ENCODE measurements at regions not wholly inside any gene's neighbourhood (a gene's known extent, or its start where the extent isn't known, plus 50 kb on each side); places are given as distances from the start of the nearest gene placed in this dataset.
"Not testable (repeated sequence)": the region's sequence is repeated elsewhere in the genome, so short reads cannot be mapped to it uniquely, and the experiment has no call there.

GRCh38 chr13:90654970-90655369, 692.5 kb upstream of the MIR17HG start:
- DNase-seq, result no peak

DNA sequence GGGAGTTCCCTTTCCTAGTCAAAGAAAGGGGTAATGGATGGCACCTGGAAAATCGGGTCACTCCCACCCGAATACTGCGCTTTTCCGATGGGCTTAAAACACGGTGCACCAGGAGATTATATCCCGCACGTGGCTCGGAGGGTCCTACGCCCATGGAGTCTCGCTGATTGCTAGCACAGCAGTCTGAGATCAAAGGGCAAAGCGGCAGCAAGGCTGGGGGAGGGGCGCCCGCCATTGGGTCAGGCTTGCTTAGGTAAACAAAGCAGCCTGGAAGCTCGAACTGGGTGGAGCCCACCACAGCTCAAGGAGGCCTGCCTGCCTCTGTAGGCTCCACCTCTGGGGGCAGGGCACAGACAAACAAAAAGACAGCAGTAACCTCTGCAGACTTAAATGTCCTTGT, 683.3 kb upstream of the MIR17HG start:
- DNase-seq, result not testable (repeated sequence)

DNA sequence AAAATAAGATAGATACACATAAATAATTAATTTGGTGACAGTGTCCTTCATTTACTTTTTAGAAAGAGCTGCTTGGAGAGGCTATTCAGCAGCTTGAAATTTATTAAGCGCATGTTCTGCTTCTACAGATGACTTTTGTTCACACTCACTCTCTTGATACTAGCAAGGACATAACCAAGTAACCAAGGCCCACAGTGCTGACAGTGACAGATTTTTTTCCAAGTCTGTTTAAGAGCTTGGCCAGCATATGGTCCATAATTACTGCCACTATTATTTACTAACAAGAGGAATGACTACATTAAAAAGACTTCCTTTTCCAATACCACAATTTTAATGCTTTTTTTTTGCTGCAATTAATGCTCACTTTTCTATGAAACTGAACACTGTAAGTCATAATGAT, 673.7 kb upstream of the MIR17HG start:
- no peak for DNase-seq

GRCh38 chr13:90675129-90675528, 672.4 kb upstream of the MIR17HG start:
- DNase-seq, result no peak

DNA sequence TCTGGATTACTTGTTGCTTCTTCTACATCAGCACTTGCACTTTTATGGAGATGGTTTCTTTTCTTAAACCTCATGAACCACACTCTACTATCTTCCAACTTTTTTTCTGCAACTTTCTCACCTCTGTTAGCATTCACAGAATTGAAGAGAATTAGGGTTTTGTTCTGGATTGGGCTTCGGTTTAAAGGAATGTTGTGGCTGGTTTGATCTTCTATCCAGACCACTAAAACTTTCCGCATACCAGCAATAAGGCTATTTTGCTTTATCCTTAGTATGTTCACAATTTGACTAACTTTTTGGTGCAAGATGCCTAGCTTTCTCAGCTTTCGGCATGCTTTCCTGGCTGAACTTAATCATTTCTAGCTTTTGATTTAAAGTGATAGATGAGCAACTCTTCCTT, 666.7 kb upstream of the MIR17HG start:
- no peak for DNase-seq

- DNase-seq, result no peak
Observed at GRCh38 chr13:90683711-90684131, 663.8 kb upstream of the MIR17HG start.

DNA sequence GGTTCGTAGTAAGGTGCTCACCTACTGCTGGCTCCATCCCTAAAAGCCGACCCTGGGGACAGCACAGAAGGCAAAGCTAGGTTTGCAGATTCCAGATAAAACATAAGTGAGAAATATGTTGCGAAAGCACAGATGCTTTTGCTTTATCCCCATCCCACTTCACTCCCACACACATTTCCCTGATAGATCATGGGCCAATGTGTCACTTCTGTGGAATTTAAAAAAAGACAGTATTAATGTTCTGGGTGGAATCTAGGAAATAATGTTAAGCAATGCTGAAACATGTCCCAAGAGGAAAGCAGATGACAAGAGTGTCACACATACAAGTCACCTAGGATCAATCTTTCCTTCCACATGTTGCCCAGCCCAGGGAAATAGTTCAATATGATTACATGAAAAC, 661.0 kb upstream of the MIR17HG start:
- no peak for DNase-seq

DNA sequence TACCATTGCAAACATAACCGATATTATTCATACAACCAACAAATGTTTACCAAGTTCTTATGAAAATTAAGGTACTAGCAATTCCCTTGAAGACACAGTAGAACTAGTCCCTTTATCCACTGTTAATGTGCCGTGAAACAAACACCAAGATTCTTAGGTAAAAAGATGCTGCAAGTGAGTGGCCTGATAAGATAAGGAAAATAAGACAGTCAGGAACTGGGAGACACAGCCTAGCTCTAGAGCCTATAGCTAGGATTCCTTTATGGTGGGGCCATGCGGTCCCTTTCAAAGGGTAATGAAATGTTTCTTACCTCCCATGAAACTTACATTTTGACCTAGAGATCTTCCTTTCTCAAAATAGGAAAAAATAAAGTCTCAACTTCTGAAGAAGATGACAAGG, 658.4 kb upstream of the MIR17HG start:
- DNase-seq, result no peak

DNA sequence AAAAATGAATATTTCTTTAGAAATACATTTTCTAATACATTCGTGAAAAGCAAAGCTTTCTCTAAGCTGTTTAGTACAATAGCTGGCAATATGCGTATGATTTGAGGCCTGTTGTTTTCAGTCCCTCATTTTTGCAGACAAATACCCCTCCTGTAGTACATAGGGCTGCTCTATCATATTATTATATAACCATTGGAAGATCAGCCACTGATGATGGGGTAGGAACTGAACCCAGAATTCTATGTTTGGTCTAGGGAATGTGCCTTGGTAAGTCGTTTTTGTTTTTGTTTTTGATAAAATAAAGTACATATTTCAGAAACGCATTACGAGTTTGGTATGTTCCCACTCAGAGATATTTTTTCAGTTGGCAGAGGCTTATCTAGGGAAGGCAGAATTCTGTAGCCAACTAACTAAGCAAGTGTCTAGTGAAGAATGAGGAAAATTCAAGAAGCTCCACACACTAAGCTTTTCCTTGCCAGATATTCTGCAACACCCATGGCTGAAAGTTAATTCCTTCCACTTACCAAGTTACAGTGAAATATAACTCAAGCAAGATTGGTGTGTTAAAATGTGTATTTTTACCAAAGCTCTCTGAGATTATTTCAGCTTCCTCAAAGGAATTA, 656.9 kb upstream of the MIR17HG start:
- DNase-seq, result no peak

- DNase-seq, result no peak
Observed at GRCh38 chr13:90696254-90696653, 651.2 kb upstream of the MIR17HG start.

DNA sequence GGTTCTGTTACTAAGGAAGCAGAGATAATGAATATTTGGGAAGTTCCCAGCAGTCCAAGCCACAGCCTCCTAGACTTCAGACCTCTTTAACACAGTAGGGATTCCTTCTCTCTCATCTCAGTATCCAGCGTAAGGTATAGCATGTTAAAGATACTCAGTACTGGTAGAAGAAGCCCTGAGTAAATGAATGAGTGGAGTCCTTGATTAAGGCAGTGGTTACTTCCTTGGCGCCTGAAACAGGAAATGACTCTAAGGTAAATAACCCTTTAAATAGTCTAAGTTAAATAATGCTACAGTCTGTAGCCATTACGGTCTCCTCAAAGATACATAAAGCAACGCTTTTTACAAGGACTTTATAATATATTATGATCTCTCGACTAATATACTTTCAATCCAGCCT, 650.8 kb upstream of the MIR17HG start:
- no peak for DNase-seq

DNA sequence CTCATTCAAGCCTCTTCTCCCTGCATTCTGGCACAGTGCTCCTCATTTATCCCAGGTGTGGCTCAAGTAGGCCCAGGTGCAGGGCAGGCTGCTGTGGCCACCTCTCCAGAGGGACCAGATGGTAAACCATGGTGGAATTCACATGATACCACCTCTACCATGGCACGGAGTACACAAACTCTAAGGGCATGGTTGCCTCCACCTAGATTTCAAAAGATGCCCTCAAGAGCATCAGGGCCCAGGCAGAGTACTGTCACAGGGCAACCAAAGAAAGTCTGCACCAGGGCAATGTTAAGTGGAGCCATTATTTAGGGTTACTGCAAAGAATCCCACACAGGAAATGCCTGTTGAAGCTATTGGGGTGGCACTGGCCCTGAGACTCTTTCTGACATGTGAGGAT, 647.1 kb upstream of the MIR17HG start:
- DNase-seq, result no peak

- no peak for DNase-seq
Observed at GRCh38 chr13:90701264-90701663, 646.2 kb upstream of the MIR17HG start.

DNA sequence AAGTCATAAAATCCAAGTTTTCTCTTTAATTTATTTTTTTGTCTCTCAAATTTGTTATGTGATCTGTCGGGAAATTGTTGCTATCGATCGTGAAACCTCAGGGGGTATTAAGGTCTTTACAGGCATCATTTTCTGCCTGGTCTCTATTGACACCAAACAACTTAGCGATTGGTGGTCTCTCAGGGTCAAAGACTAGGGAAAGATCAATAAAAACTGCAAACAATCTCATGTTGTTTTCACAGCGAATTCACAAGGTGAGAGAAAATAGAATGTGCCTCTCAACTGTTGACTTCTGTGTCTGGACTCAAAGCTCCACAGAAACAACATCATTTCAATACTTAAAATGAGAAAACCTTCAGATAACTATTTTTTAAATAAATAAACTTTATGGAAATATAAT, 645.4 kb upstream of the MIR17HG start:
- no peak for DNase-seq

DNA sequence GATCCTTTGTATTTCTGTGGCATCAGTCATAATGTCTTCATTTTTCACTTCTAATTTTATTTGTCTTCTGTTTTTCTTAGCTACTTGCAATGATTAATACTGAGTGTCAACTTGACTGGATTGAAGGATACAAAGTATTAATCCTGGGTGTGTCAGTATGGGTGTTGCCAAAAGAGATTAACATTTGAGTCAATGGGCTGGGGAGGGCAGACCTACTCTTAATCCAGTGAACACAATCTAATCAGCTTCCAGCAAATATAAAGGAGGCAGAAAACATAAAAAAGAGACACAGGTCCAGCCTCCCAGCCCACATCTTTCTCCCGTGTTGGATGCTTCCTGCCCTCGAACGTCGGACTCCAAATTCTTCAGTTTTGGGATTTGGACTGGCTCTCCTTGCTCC, 640.9 kb upstream of the MIR17HG start:
- DNase-seq, result no peak

DNA sequence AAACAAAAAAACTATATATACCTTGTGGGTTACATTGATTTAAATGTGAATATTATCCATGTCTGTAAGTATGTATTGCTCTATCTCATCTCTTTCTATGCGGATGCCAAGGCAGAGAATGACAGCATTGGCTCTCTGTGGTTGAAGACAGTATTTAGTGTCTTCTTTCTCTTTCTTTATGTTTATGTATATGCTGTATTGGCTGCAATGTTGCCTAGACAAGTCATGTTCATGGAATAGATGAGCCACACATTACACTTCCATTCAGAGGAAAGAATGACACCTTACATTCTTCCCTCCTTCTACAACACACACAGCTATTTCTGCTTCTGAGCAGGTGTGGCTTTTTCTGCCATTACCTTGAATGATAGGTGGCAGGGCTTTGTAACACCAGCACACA, 639.4 kb upstream of the MIR17HG start:
- no peak for DNase-seq

DNA sequence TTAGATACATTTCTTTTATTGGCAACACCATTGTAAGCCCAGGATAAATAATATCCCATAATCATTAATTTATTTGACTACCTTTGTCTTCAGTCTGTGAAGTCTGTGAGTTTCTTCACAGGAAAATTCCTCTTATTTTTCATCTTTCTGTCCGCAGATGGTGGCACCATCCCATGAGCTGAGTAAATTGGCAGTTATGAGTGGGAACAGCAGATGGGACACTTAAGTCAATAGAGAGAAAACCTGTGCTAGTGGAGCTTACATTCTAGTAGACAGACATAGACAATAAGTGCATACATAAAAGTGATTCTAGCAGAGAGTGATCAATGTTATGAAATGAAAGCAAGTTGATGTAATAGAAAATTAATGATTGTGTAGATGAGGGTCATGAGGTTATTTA, 638.2 kb upstream of the MIR17HG start:
- DNase-seq, result no peak

DNA sequence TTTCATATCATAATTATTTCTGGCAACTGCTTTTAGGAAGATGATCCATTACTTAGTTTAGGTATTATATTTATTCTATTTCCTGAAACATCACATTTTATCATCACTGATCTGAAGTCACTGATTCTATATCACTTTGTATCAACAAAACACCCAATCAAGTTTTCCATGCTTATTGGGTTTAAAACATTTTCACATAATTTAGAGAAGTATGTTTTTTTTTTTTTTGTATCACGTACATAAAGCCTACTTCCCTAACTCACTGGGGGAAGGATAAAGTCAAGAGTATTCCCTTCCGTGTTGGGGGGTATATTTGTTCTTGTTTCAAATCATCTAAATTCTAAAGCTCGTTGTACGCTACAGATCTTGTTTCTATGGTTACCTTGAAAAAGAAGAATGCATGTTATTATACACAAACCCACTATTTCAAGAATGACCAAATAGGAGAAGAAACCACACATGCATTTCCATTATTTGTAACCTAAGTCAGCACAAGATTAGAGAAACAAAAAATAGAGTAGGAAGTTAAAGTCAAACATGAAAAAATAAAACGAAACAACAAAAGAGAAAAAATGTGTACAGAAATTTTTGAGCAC, 637.2 kb upstream of the MIR17HG start:
- DNase-seq, result no peak

DNA sequence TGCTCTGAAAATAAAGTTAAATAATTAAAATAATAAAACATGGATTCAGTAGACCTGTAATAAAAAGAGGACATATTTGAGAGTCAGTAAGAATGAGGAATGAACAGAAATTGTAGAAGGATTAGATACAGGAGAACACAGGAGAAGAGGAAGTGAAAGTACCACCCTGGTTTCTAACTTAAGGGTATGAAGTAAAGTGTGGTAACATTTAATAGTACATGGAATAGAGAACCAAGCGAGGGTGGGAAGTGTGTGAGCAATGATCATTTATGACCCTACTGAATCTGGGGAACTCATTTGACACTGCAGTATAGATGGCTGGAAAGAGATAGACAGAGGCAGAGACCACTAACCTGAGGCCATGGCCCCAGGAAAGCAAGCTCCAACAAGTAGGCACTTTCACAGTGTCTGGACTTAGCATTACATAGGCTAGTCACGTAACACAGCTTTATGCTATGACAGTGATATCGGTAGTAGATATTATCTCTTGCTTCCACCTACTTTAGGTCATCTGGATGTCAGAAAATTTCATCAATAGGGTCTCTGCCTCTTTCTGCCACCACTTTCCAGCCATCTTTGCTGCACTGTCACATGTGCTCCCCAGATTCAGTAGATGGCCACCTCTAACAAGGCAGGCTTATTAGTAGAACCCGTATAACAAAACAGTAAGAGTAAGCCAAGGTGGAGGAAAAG, 633.9 kb upstream of the MIR17HG start:
- DNase-seq, result no peak

- no peak for DNase-seq
Observed at GRCh38 chr13:90715485-90715884, 632.0 kb upstream of the MIR17HG start.

GRCh38 chr13:90717451-90717936, 630.0 kb upstream of the MIR17HG start:
- no peak for DNase-seq

- DNase-seq, result no peak
Observed at GRCh38 chr13:90719461-90719860, 628.0 kb upstream of the MIR17HG start.

DNA sequence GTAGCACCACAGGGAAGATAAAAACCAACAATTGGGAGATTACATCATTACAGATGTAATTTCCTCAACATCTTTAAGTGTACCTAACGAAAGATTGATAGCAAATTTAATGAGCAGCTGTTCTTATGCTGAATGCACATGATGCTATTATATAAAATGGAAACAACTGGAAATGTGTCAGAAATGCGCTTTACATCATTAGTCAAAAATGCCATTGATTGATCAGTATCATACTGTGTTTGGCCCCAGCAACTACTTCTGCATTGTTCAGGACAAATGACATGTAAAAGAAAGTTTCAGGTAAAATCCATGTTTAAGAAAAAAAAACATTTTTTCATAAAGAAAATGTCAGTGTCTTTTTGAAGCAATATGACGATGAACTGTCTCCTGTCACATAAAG, 625.5 kb upstream of the MIR17HG start:
- no peak for DNase-seq

DNA sequence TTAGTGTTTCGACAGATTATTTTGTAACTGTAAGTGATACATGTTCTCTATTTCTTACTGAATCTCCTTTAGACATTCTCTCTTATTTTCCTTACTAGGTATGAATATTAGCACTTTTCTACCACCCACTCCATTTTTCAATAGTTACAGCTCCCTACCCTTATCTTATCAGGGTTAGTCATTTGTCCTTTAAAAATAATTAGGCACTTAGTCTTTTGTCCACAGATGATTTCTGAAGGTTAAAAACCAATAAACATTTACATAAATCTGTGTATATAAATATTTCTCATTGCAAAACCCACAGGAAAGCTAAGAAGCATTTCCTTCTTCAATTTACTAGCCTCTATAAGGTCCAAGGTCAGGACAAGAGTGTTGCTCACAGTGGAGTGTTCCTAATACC, 624.1 kb upstream of the MIR17HG start:
- DNase-seq, result no peak

DNA sequence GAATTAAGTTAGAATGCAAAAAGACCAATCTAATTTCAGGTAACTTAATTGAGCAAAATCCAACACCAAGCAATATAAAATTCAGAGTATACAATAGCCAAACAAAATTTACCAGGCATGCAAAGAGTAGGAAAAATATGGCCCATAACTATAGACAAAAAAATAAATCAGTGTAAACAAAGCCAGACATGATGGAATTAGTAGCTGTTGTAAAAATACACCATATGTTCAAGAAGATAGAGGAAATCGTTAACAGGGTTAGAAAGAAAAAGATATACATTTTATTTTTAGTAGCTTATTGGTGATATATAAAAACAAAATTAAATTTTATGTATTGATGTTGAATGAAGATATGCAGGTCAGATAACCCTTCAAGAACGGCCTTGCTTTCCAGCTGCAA, 621.1 kb upstream of the MIR17HG start:
- DNase-seq, result no peak

Measured in activated CD4-positive, alpha-beta T cell treated with anti-CD3 and anti-CD28 coated beads, Interleukin-2, amount 50 U/mL, for 16 hours (primary cell).